Fibroblast of the aortic adventitia (primary cell): ENCODE measurements at regions not wholly inside any gene's neighbourhood (a gene's known extent, or its start where the extent isn't known, plus 50 kb on each side); places are given as distances from the start of the nearest gene placed in this dataset.

ENCODE experiments used
- DNase-seq: peaks from one replicate; pipeline ENCODE4 v3.0.0-alpha.2; 2010; ENCODE audit warnings: low read depth
- H3K4me3 ChIP-seq: 2 replicates; pipeline ENCODE4 v1.5.1; 2011; ENCODE audit warnings: low read depth, mild to moderate bottlenecking, control low read depth, low read length, moderate library complexity
- CTCF ChIP-seq: IDR thresholded peaks from 2 replicates; pipeline ENCODE4 v1.5.1; 2011; ENCODE audit warnings: mild to moderate bottlenecking, low read length, control low read depth, inconsistent platforms; ENCODE audit not compliant: insufficient read depth

- no peak for TF ChIP-seq CTCF
- no peak for DNase-seq
- no peak overlapping the region for H3K4me3 ChIP-seq
These were observed 62.5 kb upstream of the FOXB1 start for GRCh38 chr15:59941612-59942011.

GRCh38 chr15:59940928-59941327, 63.2 kb upstream of the FOXB1 start:
- no peak overlapping the region for H3K4me3 ChIP-seq
- no peak for DNase-seq
- TF ChIP-seq CTCF = no peak

GRCh38 chr15:59940456-59940855, 63.7 kb upstream of the FOXB1 start:
- H3K4me3 ChIP-seq = no peak overlapping the region
- no peak for DNase-seq
- TF ChIP-seq CTCF = no peak

- H3K4me3 ChIP-seq = no peak overlapping the region
- no peak for TF ChIP-seq CTCF
- DNase-seq = no peak
These were observed 67.4 kb upstream of the FOXB1 start for GRCh38 chr15:59936741-59937140.

GRCh38 chr15:59933607-59934006, 70.5 kb upstream of the FOXB1 start:
- no peak for TF ChIP-seq CTCF
- no peak overlapping the region for H3K4me3 ChIP-seq
- DNase-seq = no peak

- TF ChIP-seq CTCF = no peak
- DNase-seq = no peak
- H3K4me3 ChIP-seq = no peak overlapping the region
These were observed 72.4 kb upstream of the FOXB1 start for GRCh38 chr15:59931646-59932261.
